Small intestine (tissue), 7 donors: ENCODE measurements at regions not wholly inside any gene's neighbourhood (a gene's known extent, or its start where the extent isn't known, plus 50 kb on each side); places are given as distances from the start of the nearest gene placed in this dataset.

Experiments used
- DNase-seq, 2 donors: peaks; one replicate each; pipeline versions ENCODE4 v3.0.0 to v3.0.0-alpha.2; 2013
- FAIRE-seq: peaks from 2 replicates; lab custom pipeline; 2012; peaks lifted over from hg19 to GRCh38; lab: Jason Lieb, UNC
- H3K27ac ChIP-seq, 3 donors: one replicate each; pipeline ENCODE4 v1.5.1; 2013; ENCODE audit warnings: low read length in 2 of 3, mild to moderate bottlenecking in 2 of 3, control low read depth in 1 of 3, inconsistent platforms in 1 of 3, low read depth in 1 of 3, moderate library complexity in 1 of 3
- H3K27me3 ChIP-seq, 3 donors: one replicate each; pipeline ENCODE4 v1.6.1; 2013; ENCODE audit warnings: low read length in 3 of 3, inconsistent platforms in 1 of 3; ENCODE audit not compliant: control insufficient read depth in 3 of 3, insufficient read depth in 3 of 3
- H3K36me3 ChIP-seq, 3 donors: one replicate each; pipeline ENCODE4 v1.6.1; 2013; ENCODE audit warnings: low read length in 3 of 3, inconsistent platforms in 1 of 3, low read depth in 1 of 3, mild to moderate bottlenecking in 1 of 3, moderate library complexity in 1 of 3; ENCODE audit not compliant: control insufficient read depth in 3 of 3, insufficient read depth in 2 of 3
- H3K4me1 ChIP-seq, 3 donors: one replicate each; pipeline ENCODE4 v1.6.1; 2013; ENCODE audit warnings: low read length in 2 of 3, inconsistent platforms in 1 of 3, low read depth in 1 of 3, mild to moderate bottlenecking in 1 of 3, moderate library complexity in 1 of 3; ENCODE audit not compliant: control insufficient read depth in 3 of 3, insufficient read depth in 2 of 3
- H3K4me3 ChIP-seq, 3 donors: one replicate each; pipeline ENCODE4 v1.5.1; 2013; ENCODE audit warnings: low read length in 3 of 3, control low read depth in 1 of 3, inconsistent platforms in 1 of 3, low read depth in 1 of 3, mild to moderate bottlenecking in 1 of 3, moderate library complexity in 1 of 3
- H3K9me3 ChIP-seq, 2 donors: one replicate each; pipeline ENCODE4 v1.6.1; 2013; ENCODE audit warnings: low read depth in 1 of 2, low read length in 1 of 2; ENCODE audit not compliant: control insufficient read depth in 2 of 2, insufficient read depth in 1 of 2
- WGBS, 3 donors: extraction: QIAGEN DNeasy Blood & Tissue Kit; methylation state at CpG; one replicate each; pipeline ENCODE4 v1.1.7; 2013; 5-methylcytosine and 5-hydroxymethylcytosine counted together
- donor health status: healthy with polysubstance abuse.
- donor health status: control.
- donor health status: control.
- donor health status: Bipolar disorder and iron deficiency.
- donor health status: healthy.

DNA sequence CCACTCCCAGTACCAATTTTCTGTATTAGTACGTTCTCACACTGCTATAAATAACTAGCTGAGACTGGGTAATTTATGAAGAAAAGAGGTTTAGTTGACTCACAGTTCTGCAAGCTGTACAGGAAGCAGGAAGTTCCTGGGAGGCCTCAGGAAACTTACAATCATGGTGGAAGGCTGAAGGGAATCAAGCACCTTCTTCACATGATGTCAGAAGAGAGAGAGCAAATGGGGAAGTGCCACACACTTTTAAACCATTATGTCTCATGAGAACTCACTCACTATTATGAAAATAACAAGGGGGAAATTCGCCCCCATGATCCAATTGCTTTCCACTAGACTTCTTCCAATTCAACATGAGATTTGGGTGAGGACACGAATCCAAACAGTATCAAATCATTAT, 271.4 kb downstream of the ETS1 start:
- FAIRE-seq = no peak
- no peaks in the 10 kb centered on the region for H3K27me3 ChIP-seq
- H3K9me3 ChIP-seq = peaks cover 0 to 8% of the 10 kb centered on the region in 2 donors
- H3K36me3 ChIP-seq = no peaks in the 10 kb centered on the region
- no peak overlapping the region for H3K27ac ChIP-seq
- no peak for DNase-seq
- H3K4me3 ChIP-seq = no peak overlapping the region
- no peaks in the 10 kb centered on the region for H3K4me1 ChIP-seq
- WGBS, 3 donors = 80 to 86% (median 83%) methylated on average over 3 of the region's 3 CpGs

- Histone ChIP-seq H3K4me3 (no peak overlapping the region), H3K9me3 (peaks cover 0 to 8% of the 10 kb centered on the region in 2 donors), H3K27ac (no peak overlapping the region), H3K4me1 (no peaks in the 10 kb centered on the region), H3K36me3 (no peaks in the 10 kb centered on the region), H3K27me3 (no peaks in the 10 kb centered on the region)
- 85 to 100% (median 91%) methylated on average over 1 of the region's 1 CpG for WGBS, 3 donors
- no peak for FAIRE-seq
- no peak for DNase-seq
Measured at GRCh38 chr11:128313931-128314330, 273.4 kb downstream of the ETS1 start.

GRCh38 chr11:128311742-128312719, 275.3 kb downstream of the ETS1 start:
- no peaks in the 10 kb centered on the region for H3K36me3 ChIP-seq
- no peak overlapping the region for H3K27ac ChIP-seq
- FAIRE-seq (no peak), DNase-seq (no peak)
- H3K4me1 ChIP-seq = no peaks in the 10 kb centered on the region
- peaks cover 0 to 8% of the 10 kb centered on the region in 2 donors for H3K9me3 ChIP-seq
- no peak overlapping the region for H3K4me3 ChIP-seq
- H3K27me3 ChIP-seq = no peaks in the 10 kb centered on the region
- 58 to 66% (median 61%) methylated on average over 3 of the region's 3 CpGs for WGBS, 3 donors

GRCh38 chr11:128310676-128311445, 276.5 kb downstream of the ETS1 start:
- H3K36me3 ChIP-seq = no peaks in the 10 kb centered on the region
- FAIRE-seq = no peak
- peaks cover 0 to 8% of the 10 kb centered on the region in 2 donors for H3K9me3 ChIP-seq
- no peaks in the 10 kb centered on the region for H3K27me3 ChIP-seq
- H3K4me1 ChIP-seq = no peaks in the 10 kb centered on the region
- no peak overlapping the region for H3K27ac ChIP-seq
- no peak overlapping the region for H3K4me3 ChIP-seq
- WGBS, 3 donors = 83 to 87% (median 83%) methylated on average over 7 of the region's 7 CpGs
- no peak for DNase-seq

- no peaks in the 10 kb centered on the region for H3K36me3 ChIP-seq
- H3K9me3 ChIP-seq = peaks cover 0 to 6% of the 10 kb centered on the region in 2 donors
- DNase-seq (no peak), FAIRE-seq (no peak)
- 84 to 100% (median 92%) methylated on average over 3 of the region's 3 CpGs for WGBS, 3 donors
- no peak overlapping the region for H3K4me3 ChIP-seq
- no peak overlapping the region for H3K27ac ChIP-seq
- no peaks in the 10 kb centered on the region for H3K27me3 ChIP-seq
- peaks cover 0 to 3% (median 0%) of the 10 kb centered on the region in 3 donors for H3K4me1 ChIP-seq
Measured at GRCh38 chr11:128310005-128310404, 277.4 kb downstream of the ETS1 start.

GRCh38 chr11:128308794-128309193, 278.6 kb downstream of the ETS1 start:
- H3K36me3 ChIP-seq = no peaks in the 10 kb centered on the region
- H3K4me1 ChIP-seq = peaks cover 0 to 3% (median 0%) of the 10 kb centered on the region in 3 donors
- no peaks in the 10 kb centered on the region for H3K27me3 ChIP-seq
- H3K4me3 ChIP-seq = no peak overlapping the region
- H3K27ac ChIP-seq = no peak overlapping the region
- H3K9me3 ChIP-seq = no peaks in the 10 kb centered on the region
- 88 to 98% (median 92%) methylated on average over 3 of the region's 3 CpGs for WGBS, 3 donors
- DNase-seq (no peak), FAIRE-seq (no peak)

GRCh38 chr11:128305588-128305987, 281.8 kb downstream of the ETS1 start:
- FAIRE-seq (no peak), DNase-seq (no peak)
- H3K36me3 ChIP-seq = no peaks in the 10 kb centered on the region
- WGBS, 3 donors = 70 to 83% (median 79%) methylated on average over 1 of the region's 1 CpG
- no peaks in the 10 kb centered on the region for H3K27me3 ChIP-seq
- peaks cover 0 to 3% (median 0%) of the 10 kb centered on the region in 3 donors for H3K4me1 ChIP-seq
- H3K4me3 ChIP-seq = no peak overlapping the region
- H3K9me3 ChIP-seq = no peaks in the 10 kb centered on the region
- peak overlapping the region in 1 of 3 donors; percentile 66 for H3K27ac ChIP-seq
